ENCODE measurements at regions not wholly inside any gene's neighbourhood (a gene's known extent, or its start where the extent isn't known, plus 50 kb on each side); places are given as distances from the start of the nearest gene placed in this dataset.

DNA sequence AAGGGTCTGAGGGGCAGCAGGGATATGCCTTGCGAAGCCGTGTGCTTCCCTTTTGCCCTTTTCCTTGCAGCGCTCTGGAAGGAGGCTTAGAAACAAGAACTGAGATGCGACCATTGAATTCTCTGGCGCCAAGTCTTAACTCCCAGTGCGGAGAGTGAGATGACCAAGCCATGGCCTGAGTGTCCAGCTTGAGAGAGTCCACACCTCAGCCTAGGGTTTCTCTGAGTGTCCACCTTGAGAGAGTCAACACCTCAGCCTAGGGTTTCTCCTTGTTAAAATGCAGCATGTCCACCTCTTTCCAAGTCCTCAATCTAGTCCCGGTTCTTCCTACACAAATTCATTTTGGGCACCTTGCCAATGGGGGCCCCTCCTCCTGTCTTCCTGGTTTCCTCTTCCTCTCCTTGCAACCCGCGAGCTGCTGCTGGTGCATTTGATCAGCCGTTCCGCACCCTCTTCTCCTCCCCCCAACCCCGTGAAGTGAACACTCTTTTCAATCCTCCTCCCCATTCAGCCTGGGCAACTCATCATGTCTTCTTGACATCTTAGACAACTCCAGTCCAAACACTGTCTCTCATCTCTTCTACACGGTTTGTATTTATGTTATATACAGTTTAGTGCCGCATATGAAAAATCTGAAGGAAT, 178.2 kb upstream of the PITRM1 start:
- H3K79me2 ChIP-seq (ENCODE audit: control insufficient read depth, insufficient read depth, low read length), result no peaks in the 10 kb centered on the region
- no peaks in the 10 kb centered on the region for H3K36me3 ChIP-seq (ENCODE audit: control insufficient read depth, insufficient read depth, low read length)
- DNase-seq (ENCODE audit: low read depth in 2 of 2), result no peak
- H3K9ac ChIP-seq (ENCODE audit: insufficient read depth, low read length), result no peak overlapping the region
- peaks cover 18% of the 10 kb centered on the region for H3K27me3 ChIP-seq (ENCODE audit: control insufficient read depth, insufficient read depth, low read length)
- no peaks in the 10 kb centered on the region for H4K20me1 ChIP-seq (ENCODE audit: control insufficient read depth, extremely low read depth, insufficient read depth, low read length)
- H3K27ac ChIP-seq (ENCODE audit: insufficient read depth, low read length), result no peak overlapping the region
- H2AFZ ChIP-seq (ENCODE audit: low read length), result no peak overlapping the region
- no peaks in the 10 kb centered on the region for H3K4me1 ChIP-seq (ENCODE audit: control insufficient read depth, extremely low read depth, insufficient read depth, low read length)
- TF ChIP-seq, protein P1, sequence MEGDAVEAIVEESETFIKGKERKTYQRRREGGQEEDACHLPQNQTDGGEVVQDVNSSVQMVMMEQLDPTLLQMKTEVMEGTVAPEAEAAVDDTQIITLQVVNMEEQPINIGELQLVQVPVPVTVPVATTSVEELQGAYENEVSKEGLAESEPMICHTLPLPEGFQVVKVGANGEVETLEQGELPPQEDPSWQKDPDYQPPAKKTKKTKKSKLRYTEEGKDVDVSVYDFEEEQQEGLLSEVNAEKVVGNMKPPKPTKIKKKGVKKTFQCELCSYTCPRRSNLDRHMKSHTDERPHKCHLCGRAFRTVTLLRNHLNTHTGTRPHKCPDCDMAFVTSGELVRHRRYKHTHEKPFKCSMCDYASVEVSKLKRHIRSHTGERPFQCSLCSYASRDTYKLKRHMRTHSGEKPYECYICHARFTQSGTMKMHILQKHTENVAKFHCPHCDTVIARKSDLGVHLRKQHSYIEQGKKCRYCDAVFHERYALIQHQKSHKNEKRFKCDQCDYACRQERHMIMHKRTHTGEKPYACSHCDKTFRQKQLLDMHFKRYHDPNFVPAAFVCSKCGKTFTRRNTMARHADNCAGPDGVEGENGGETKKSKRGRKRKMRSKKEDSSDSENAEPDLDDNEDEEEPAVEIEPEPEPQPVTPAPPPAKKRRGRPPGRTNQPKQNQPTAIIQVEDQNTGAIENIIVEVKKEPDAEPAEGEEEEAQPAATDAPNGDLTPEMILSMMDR (conservative IDR thresholded peaks at IDR 0.05 in 1 of 2, IDR thresholded peaks at IDR 0.05 in 1 of 2; ENCODE audit: low read depth in 1 of 2, low read length in 2 of 2), result no peak
- no peak for TF ChIP-seq EZH2 (IDR thresholded peaks at IDR 0.05; ENCODE audit: low read length, missing control alignments)
- no peak overlapping the region for H3K4me3 ChIP-seq (replicated peaks in 1 of 4; ENCODE audit: control extremely low read depth in 1 of 4, insufficient read depth in 1 of 4, low read depth in 3 of 4, low read length in 4 of 4)
- no peak overlapping the region for H3K4me2 ChIP-seq (ENCODE audit: extremely low read depth, insufficient read depth, low read length)
- H3K9me3 ChIP-seq (ENCODE audit: control insufficient read depth, insufficient read depth, low read depth, low read length), result no peaks in the 10 kb centered on the region

DNA sequence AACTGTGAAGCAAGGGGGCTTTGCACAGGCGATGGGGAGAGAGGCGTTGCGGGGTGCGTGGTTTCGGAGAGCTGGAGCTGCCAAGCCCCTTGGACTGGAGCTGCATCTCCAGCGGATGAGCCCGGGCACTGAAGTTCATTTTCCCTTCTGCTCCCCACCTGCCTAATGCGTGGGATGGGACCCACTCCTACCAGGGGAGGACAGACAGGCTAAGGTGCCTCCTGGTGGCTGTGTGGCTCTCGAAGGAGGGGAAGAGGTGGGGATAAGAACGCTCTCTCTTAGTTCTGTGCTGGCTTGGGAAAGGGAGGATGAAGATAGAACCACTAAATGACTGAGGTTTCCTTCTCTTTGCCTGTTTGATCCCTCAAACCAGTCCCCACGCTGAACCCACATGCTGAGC, 177.6 kb upstream of the PITRM1 start:
- Histone ChIP-seq H3K4me2 (ENCODE audit: extremely low read depth, insufficient read depth, low read length) (no peak overlapping the region), H3K9ac (ENCODE audit: insufficient read depth, low read length) (no peak overlapping the region), H3K27ac (ENCODE audit: insufficient read depth, low read length) (no peak overlapping the region), H3K36me3 (ENCODE audit: control insufficient read depth, insufficient read depth, low read length) (no peaks in the 10 kb centered on the region), H4K20me1 (ENCODE audit: control insufficient read depth, extremely low read depth, insufficient read depth, low read length) (no peaks in the 10 kb centered on the region), H3K79me2 (ENCODE audit: control insufficient read depth, insufficient read depth, low read length) (no peaks in the 10 kb centered on the region), H2AFZ (ENCODE audit: low read length) (no peak overlapping the region), H3K4me1 (ENCODE audit: control insufficient read depth, extremely low read depth, insufficient read depth, low read length) (no peaks in the 10 kb centered on the region), H3K9me3 (ENCODE audit: control insufficient read depth, insufficient read depth, low read depth, low read length) (no peaks in the 10 kb centered on the region), H3K4me3 (replicated peaks in 1 of 4; ENCODE audit: control extremely low read depth in 1 of 4, insufficient read depth in 1 of 4, low read depth in 3 of 4, low read length in 4 of 4) (no peak overlapping the region), H3K27me3 (ENCODE audit: control insufficient read depth, insufficient read depth, low read length) (peaks cover 19% of the 10 kb centered on the region)
- no peak for DNase-seq (ENCODE audit: low read depth in 2 of 2)
- TF ChIP-seq, protein P1 (conservative IDR thresholded peaks at IDR 0.05 in 1 of 2, IDR thresholded peaks at IDR 0.05 in 1 of 2; ENCODE audit: low read depth in 1 of 2, low read length in 2 of 2), result no peak
- no peak for TF ChIP-seq EZH2 (IDR thresholded peaks at IDR 0.05; ENCODE audit: low read length, missing control alignments)

DNA sequence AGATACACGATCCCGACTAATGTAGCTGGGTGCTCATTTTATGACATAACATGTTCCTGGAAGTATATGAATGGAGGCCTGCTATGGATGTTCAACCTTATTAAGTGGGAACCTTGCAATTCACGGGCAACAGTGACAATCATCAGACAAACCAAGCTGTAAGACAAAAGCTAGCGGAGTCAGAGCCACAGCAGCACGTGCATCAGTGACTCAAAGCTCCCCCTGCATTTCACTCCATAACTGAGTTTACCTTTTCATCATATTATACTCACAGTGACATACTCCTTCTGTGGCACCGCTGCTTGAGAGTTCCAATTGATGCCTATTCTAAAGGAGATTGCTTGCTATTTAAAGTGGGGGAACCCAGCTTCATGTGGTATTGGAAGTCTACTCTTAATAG, 176.0 kb upstream of the PITRM1 start:
- Histone ChIP-seq H3K79me2 (ENCODE audit: control insufficient read depth, insufficient read depth, low read length) (no peaks in the 10 kb centered on the region), H2AFZ (ENCODE audit: low read length) (no peak overlapping the region), H3K4me1 (ENCODE audit: control insufficient read depth, extremely low read depth, insufficient read depth, low read length) (no peaks in the 10 kb centered on the region), H3K4me2 (ENCODE audit: extremely low read depth, insufficient read depth, low read length) (no peak overlapping the region), H3K36me3 (ENCODE audit: control insufficient read depth, insufficient read depth, low read length) (no peaks in the 10 kb centered on the region), H3K27me3 (ENCODE audit: control insufficient read depth, insufficient read depth, low read length) (peaks cover 19% of the 10 kb centered on the region), H4K20me1 (ENCODE audit: control insufficient read depth, extremely low read depth, insufficient read depth, low read length) (no peaks in the 10 kb centered on the region), H3K9me3 (ENCODE audit: control insufficient read depth, insufficient read depth, low read depth, low read length) (no peaks in the 10 kb centered on the region), H3K9ac (ENCODE audit: insufficient read depth, low read length) (no peak overlapping the region), H3K27ac (ENCODE audit: insufficient read depth, low read length) (no peak overlapping the region), H3K4me3 (replicated peaks in 1 of 4; ENCODE audit: control extremely low read depth in 1 of 4, insufficient read depth in 1 of 4, low read depth in 3 of 4, low read length in 4 of 4) (no peak overlapping the region)
- DNase-seq (ENCODE audit: low read depth in 2 of 2), result no peak
- TF ChIP-seq EZH2 (IDR thresholded peaks at IDR 0.05; ENCODE audit: low read length, missing control alignments), result no peak
- TF ChIP-seq, protein P1 (conservative IDR thresholded peaks at IDR 0.05 in 1 of 2, IDR thresholded peaks at IDR 0.05 in 1 of 2; ENCODE audit: low read depth in 1 of 2, low read length in 2 of 2), result no peak
